Right renal cortex interstitium (tissue), 3 donors: ENCODE measurements at regions not wholly inside any gene's neighbourhood (a gene's known extent, or its start where the extent isn't known, plus 50 kb on each side); places are given as distances from the start of the nearest gene placed in this dataset.
"Not testable (repeated sequence)": the region's sequence is repeated elsewhere in the genome, so short reads cannot be mapped to it uniquely, and the experiment has no call there.

ENCODE experiments used
- DNase-seq, 3 donors: peaks; one replicate each; pipeline ENCODE4 v3.0.0-alpha.2; 2013; ENCODE audit warnings: low read depth in 3 of 3, low spot score in 2 of 3

GRCh38 chr21:36207577-36208320 lies 51.1 kb downstream of the DOP1B start:
- DNase-seq = no peak

- DNase-seq = no peak
Measured at GRCh38 chr21:36208326-36209013, 51.8 kb downstream of the DOP1B start.

- no peak for DNase-seq
Measured at GRCh38 chr21:36209626-36210171, 53.1 kb downstream of the DOP1B start.

- no peak for DNase-seq
Measured at GRCh38 chr21:36210779-36211659, 54.4 kb downstream of the DOP1B start.

GRCh38 chr21:36211660-36212512 lies 55.3 kb downstream of the DOP1B start:
- DNase-seq = no peak

GRCh38 chr21:36212513-36212780 lies 55.8 kb downstream of the DOP1B start:
- no peak for DNase-seq

- DNase-seq = no peak
Measured at GRCh38 chr21:36214561-36214960, 57.9 kb downstream of the DOP1B start.

- DNase-seq = no peak
Measured at GRCh38 chr21:36217743-36218142, 61.1 kb downstream of the DOP1B start.

- DNase-seq = no peak
Measured at GRCh38 chr21:36218691-36219090, 62.1 kb downstream of the DOP1B start.

GRCh38 chr21:36223451-36223850 lies 66.8 kb downstream of the DOP1B start:
- DNase-seq = no peak

- DNase-seq = no peak
Measured at GRCh38 chr21:36229181-36229580, 72.6 kb downstream of the DOP1B start.

GRCh38 chr21:36231444-36231843 lies 74.8 kb downstream of the DOP1B start:
- not testable (repeated sequence) for DNase-seq

- DNase-seq = no peak
Measured at GRCh38 chr21:36232641-36233040, 76.0 kb downstream of the DOP1B start.

GRCh38 chr21:36235058-36235582 lies 78.5 kb downstream of the DOP1B start:
- DNase-seq = no peak

GRCh38 chr21:36236052-36236730 lies 79.6 kb downstream of the DOP1B start:
- no peak for DNase-seq

GRCh38 chr21:36237441-36237840 lies 80.8 kb downstream of the DOP1B start:
- DNase-seq = no peak

- no peak for DNase-seq
Measured at GRCh38 chr21:36239585-36239984, 80.4 kb upstream of the MORC3 start.

- no peak for DNase-seq
Measured at GRCh38 chr21:36241717-36242116, 78.3 kb upstream of the MORC3 start.

GRCh38 chr21:36245115-36245514 lies 74.9 kb upstream of the MORC3 start:
- DNase-seq = no peak

GRCh38 chr21:36245649-36246048 lies 74.3 kb upstream of the MORC3 start:
- no peak for DNase-seq
